Lower leg skin (tissue), 3 donors: ENCODE measurements at regions not wholly inside any gene's neighbourhood (a gene's known extent, or its start where the extent isn't known, plus 50 kb on each side); places are given as distances from the start of the nearest gene placed in this dataset.

Source experiments
- POLR2A ChIP-seq, 2 donors: fragments of 450-650 bp; IDR thresholded peaks; one replicate each; pipeline ENCODE4 v1.6.1; 2016 to 2017; ENCODE audit warnings: antibody characterized with exemption in 2 of 2, mild to moderate bottlenecking in 1 of 2, moderate library complexity in 1 of 2
- TF ChIP-seq, protein P1 (sequence below), 3 donors: fragments of 450-650 bp; IDR thresholded peaks; one replicate each; pipeline ENCODE4 v1.5.1; 2016; ENCODE audit warnings: antibody characterized with exemption in 3 of 3, mild to moderate bottlenecking in 3 of 3, moderate library complexity in 2 of 3

DNA sequence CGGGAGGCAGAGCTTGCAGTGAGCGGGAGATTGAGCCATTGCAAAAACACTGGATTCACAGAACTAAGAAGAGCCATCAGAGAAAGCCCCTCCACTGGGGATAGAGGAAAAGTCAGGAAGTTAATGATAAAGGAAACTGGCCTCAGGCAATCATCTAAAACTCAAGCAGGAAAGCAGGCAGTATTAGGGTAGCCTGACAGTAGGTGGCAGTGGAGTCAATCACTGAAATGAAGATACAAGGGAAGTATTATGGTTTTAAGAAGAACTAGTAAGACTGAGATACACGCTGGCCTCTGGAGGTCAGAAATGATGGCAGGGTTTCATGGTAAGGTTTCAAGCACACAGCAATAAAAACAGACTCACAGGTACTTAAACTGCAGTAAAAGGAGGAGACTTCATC, 578.3 kb downstream of the HACE1 start:
- TF ChIP-seq POLR2A (IDR thresholded peaks at IDR 0.05) = no peak
- TF ChIP-seq, protein P1, sequence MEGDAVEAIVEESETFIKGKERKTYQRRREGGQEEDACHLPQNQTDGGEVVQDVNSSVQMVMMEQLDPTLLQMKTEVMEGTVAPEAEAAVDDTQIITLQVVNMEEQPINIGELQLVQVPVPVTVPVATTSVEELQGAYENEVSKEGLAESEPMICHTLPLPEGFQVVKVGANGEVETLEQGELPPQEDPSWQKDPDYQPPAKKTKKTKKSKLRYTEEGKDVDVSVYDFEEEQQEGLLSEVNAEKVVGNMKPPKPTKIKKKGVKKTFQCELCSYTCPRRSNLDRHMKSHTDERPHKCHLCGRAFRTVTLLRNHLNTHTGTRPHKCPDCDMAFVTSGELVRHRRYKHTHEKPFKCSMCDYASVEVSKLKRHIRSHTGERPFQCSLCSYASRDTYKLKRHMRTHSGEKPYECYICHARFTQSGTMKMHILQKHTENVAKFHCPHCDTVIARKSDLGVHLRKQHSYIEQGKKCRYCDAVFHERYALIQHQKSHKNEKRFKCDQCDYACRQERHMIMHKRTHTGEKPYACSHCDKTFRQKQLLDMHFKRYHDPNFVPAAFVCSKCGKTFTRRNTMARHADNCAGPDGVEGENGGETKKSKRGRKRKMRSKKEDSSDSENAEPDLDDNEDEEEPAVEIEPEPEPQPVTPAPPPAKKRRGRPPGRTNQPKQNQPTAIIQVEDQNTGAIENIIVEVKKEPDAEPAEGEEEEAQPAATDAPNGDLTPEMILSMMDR (IDR thresholded peaks at IDR 0.05) = no peak
